Myocyte (in vitro differentiated cells): ENCODE measurements at regions not wholly inside any gene's neighbourhood (a gene's known extent, or its start where the extent isn't known, plus 50 kb on each side); places are given as distances from the start of the nearest gene placed in this dataset.
A peak's percentile ranks its signal among the peaks of the same experiment; 100 is the strongest.
"Not testable (repeated sequence)": the region's sequence is repeated elsewhere in the genome, so short reads cannot be mapped to it uniquely, and the experiment has no call there.

Experiments
- DNase-seq: peaks from one replicate; pipeline ENCODE4 v3.0.0-alpha.2; 2012; ENCODE audit warnings: low read depth

DNA sequence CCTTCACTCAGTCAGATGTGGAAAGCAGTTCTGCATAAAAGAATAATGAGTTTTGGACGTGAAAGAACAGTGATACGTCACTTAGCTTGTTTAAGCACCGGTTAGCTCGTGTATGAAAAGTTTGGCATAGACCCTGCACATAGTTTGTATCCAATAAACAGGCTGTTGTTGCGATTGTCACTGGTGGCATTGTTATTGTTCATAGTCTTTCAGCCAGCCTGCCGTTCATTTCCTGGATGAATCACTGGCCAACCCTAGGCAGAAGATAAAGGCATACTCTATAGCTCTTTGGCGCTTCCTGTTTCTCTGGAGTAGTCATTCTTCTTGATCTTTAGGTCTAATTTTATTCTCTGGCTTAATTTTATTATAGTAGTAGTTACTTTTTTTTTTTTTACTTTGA is 57.8 kb upstream of the ANKRD30A start:
- no peak for DNase-seq

DNA sequence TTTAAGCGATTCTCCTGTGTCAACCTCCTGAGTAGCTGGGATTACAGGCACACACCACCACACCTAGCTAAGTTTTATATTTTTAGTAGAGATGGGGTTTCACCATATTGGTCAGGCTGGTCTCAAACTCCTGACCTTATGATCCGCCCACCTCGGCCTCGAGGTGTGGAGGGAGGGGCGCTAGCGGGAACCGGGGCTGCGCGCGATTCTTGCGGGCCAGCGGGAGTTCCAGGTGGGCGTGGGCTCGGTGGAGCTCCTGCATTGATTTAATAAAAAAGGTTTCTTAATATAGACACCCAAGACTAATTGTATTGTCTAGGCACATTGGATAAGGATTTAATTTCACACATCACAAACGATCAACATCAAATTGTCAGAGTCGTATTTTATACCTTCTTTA is 63.1 kb upstream of the ANKRD30A start:
- DNase-seq = not testable (repeated sequence)

DNA sequence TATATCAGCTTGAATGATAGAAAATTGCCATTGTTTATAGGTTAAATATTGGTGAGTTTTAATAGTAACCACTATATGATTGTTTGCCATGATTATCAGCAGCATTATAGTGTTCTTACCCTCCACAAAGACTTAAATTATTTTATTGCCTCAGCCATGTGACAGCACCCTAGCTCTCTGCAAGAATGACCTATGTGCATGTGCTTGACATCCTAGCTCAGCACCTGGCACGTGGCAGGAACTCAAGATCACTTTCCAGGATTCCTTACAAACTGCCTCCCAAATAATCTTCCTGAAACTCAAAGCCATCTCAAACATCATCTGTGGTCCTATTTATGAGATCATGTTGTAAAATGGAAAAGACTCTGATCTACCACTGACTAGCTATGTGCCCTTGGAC is 68.1 kb upstream of the ANKRD30A start:
- no peak for DNase-seq

DNA sequence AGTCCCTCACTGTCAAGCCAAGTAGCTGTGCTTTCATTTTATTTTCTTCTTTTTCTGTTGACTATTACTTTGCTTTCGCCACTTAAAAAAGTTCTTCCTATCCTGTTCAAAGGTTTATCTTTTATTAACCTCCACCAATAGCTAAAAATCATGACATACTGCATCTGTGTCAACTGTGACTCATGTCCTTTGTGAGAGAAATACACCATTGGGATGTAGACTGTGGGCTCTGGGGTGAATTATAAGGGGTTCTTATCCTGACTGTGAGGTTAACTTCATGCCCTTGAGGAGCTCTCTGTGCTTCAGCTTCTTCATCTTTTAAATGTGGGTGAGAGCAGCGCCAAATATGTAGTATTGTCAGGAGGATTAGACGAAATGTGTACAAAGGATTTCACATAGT is 71.9 kb upstream of the ANKRD30A start:
- no peak for DNase-seq

DNA sequence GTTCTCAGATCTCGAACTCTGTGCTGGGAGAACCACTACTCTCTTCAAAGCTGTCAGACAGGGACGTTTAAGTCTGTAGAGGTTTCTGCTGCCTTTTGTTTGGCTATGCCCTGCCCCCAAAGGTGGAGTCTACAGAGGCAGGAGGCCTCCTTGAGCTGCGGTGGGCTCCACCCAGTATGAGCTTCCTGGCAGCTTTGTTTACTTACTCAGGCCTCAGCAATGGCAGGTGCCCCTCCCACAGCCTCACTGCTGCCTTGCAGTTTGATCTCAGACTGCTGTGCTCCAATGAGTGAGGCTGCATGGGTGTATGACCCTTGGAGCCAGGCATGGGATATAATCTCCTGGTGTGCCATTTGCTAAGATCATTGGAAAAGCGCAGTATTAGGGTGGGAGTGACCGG is 75.4 kb upstream of the ANKRD30A start:
- not testable (repeated sequence) for DNase-seq

DNA sequence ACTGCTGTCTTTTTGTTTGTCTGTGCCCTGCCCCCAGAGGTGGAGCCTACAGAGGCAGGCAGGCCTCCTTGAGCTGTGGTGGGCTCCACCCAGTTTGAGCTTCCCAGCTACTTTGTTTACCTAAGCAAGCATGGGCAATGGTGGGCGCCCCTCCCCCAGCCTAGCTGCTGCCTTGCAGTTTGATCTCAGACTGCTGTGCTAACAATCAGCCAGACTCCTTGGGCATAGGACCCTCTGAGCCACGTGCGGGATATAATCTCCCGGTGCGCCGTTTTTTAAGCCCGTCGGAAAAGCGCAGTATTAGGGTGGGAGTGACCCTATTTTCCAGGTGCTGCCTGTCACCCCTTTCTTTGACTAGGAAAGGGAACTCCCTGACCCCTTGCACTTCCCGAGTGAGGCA is 81.1 kb upstream of the ANKRD30A start:
- not testable (repeated sequence) for DNase-seq

DNA sequence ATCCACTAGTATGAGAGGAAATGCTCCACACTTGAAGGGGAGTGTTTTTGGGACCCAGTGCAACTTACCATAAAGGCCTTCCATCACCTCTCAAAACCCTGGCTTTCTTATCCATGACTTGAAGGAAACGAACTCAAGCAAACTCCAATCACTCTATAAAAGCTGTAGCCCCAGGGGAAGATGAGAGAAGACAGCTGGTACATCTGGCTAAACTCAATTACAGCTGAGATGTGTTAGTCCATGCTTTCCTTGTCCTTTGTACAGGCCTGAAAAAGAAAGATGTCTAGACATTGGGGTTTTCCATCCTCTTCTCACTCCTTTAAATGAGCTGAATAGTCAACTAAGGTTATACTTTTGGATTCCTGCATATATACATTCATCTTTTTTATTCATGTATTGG is 89.5 kb upstream of the ANKRD30A start:
- no peak for DNase-seq

DNA sequence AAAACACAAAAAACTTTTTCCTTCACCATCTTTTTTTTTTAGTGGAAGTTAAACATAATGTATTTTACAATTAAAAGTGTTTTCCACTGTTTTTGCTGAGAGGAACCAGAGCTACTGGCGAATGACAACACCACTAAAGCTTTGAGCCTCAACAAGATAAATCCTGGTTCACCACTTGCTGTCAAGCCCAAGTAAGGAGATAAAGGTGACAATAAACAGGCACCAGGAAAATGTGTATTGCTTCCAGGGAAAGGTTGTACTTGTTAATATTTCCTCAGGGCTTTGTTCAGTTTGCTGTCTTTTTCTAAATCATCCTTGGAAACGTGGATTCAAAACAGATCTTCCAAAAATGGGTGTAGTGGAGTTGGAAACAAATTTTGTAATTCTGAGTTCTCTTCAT is 109.9 kb upstream of the ANKRD30A start:
- no peak for DNase-seq

DNA sequence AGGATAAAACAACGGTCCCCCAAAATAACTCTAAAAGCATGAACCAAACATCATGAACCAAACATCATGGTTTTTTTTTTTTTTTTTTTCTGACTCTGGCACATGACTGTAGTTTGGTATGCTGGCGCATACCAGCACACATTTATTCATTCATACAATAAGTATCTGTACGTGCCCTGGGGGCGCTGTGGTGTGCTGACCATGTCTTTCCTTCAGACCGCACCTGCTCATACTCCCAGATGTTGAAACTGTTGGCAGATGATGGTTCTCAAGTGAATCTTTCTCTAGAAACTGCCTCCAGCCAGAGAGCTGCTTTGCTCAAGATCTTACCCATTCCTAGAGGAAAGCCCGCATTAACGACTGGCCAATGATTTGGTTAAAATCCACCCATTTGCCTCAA is 114.7 kb upstream of the ANKRD30A start:
- DNase-seq = no peak

DNA sequence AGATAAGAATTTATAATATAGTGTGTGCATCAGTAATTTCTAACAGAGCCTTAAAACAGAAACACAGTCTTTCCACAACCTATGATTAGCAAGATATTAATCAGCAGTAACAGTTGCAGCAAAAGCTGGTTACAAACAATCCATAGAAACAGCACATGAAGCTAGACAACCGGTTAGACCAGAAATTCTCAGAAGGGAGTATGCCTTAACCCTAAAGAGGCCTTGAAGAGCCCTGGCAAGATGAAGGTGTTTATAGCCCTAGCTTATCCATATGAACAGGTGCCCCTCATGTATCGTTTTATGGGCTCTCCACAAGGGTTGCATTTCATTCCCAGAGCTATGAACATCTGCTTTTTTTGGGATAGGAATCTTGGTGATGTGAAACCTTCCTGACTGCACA is 117.1 kb upstream of the ANKRD30A start:
- DNase-seq = not testable (repeated sequence)

DNA sequence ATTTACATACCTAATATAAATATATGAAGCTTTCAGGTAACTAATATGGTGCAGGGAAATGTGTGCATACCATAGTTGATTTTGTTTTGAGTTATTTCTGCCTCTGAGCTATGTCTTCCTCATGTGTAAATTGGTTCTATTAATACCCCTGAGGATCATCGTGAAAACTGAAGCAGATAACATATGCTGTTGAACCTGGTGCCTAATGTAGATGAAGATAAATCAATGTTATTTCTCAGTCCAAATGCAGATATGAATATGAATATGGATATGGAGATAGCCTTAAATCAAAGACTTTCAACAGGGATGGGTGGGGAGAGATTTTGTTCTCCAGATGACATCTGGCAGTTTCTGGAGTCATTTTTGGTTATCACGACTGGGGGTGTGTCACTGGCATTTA is 122.3 kb upstream of the ANKRD30A start:
- DNase-seq = no peak

DNA sequence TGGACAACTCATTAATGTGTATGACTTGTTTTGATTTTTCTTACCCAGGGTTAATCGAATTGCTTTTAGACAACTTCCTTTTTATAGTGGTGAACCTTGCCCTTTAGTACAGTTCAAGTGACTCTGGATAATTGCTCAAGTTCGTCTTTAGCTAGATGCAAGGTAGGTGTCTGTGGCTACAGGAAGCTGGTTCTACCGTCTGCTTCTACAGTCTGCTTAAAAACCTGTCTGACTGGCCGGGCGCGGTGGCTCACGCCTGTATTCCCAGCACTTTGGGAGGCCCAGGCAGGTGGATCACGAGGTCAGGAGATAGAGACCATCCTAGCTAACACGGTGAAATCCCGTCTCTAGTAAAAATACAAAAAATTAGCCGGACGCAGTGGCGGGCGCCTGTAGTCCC is 129.6 kb upstream of the ANKRD30A start:
- DNase-seq = not testable (repeated sequence)

DNA sequence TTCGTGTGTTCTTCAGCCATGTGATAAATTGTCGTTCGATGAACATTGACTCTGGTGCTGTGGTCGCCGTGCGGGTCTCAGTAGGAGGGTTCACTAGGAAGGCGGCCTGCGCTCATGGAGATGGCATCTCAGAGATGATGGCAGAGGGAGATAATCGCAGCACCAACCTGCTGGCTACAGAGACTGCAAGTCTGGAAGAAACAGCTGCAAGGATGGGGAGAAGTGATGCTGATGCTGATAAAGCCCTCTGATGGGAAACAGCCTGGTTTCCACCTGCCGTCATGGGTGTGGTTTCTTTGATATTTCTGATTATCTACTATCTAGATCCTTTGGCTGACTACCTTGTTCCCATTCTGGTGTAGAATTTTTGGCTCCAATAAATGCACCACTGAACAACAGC is 130.5 kb upstream of the ANKRD30A start:
- DNase-seq = no peak

DNA sequence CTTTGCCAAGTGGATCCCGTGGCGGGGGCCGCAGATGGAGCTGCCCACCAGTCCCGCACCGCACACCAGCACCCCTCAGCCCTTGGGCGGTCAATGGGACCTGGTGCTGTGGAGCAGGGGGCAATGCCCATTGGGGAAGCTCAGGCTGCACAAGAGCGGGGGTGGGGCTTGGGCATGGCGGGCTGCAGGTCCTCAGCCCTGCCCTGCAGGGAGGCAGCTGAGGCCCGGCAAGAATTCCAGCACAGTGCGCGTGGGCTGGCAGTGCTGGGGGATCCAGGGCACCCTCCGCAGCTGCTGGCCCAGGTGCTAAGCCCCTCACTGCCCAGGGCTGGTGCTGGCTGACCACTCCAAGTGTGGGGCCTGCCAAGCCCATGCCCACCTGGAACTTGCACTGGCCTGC is 136.2 kb upstream of the ANKRD30A start:
- no peak for DNase-seq

DNA sequence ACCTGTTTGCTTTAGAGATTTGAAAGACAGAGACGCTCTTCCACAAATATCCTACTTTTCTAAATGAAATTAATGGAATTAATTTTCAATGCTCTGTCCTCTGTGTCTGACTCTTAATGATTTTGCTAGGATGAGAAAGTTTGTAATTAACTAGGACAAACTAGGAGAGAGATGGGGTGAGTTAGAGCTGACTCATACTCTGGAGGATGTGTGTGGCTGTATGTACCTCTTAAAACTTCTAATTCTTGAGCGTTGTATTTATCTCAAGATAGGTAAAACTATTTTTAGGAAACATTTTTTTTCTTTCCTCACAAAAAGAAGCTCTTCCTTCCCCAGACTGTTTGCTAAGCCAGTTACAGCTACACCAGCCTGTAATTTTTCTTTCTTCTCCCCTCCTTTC is 178.8 kb upstream of the ANKRD30A start:
- DNase-seq = no peak

DNA sequence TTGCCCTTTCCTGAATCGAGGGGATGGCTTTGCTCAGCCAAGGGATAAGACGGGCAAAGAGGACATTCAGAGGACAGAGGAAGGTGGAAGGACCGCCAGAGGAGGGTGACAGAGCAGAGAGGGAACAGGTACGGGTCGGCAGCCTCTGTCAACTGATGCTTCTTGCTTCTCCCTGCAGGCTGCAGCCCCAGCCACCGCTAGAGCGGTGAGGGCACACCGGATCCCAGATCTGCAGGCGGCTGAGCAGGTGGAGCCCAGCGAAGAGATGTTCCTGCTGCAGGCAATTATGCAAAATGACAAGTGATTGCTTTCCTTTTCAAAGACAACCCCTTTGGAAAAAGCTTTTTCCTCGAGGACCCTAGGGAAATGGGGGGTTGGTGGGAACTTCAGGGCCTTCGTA is 181.9 kb upstream of the ANKRD30A start:
- DNase-seq = no peak

DNA sequence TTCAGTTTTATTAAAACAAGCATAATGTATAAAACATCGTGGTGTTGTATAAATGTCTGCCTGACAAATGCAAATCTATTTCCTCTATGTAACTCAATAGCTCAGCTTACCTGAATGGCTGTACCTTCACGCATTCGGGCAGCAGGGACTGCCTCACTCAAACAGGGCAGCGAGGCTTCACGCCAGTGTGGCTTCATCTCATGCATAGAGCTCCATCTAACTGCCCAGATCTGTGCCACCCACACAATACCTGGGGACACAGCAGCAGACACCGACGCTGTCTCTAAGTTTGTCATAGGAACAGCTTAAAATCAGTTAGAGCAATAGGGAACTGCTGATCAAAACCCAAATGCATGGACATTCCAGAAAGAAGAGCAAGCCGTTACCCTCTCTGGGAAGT is 182.8 kb upstream of the ANKRD30A start:
- no peak for DNase-seq

DNA sequence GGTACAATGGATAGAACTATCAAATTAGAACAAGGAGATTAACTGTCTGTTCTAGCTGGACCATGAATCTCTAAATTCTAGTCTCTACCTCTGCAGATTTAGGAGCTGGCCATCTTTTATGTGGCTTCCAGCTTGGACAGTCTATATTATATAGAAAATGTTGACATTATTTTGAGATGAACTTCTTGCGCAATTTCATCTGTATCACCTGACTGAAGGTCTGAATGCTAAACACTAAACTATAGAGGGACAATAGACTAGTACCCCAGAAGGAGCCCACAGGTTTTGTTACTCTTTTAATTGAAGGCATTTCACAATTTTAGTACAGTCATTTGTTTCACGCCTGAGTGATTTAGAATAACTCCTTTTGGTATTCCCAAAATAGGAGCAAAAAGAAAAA is 222.4 kb upstream of the ANKRD30A start:
- DNase-seq = no peak

DNA sequence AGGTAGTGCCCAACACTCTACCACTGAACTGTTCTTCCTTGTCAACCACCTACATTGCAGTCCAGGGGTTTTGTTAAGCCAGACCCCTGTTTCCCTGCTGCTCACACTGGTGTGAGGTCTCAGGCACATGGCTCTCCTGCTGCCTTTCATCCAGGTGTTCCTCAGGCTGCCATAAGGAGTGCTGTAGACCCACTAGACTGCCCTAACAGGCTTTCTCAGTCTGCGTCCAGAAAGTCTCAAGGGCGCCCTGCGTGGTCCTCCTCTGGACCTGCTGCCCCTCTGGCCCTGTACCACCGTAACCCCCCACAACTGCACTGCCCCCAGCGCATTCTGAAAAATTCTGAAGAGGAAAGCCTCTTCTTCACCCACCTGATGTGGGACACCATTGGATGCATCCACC is 225.7 kb upstream of the ANKRD30A start:
- no peak for DNase-seq

DNA sequence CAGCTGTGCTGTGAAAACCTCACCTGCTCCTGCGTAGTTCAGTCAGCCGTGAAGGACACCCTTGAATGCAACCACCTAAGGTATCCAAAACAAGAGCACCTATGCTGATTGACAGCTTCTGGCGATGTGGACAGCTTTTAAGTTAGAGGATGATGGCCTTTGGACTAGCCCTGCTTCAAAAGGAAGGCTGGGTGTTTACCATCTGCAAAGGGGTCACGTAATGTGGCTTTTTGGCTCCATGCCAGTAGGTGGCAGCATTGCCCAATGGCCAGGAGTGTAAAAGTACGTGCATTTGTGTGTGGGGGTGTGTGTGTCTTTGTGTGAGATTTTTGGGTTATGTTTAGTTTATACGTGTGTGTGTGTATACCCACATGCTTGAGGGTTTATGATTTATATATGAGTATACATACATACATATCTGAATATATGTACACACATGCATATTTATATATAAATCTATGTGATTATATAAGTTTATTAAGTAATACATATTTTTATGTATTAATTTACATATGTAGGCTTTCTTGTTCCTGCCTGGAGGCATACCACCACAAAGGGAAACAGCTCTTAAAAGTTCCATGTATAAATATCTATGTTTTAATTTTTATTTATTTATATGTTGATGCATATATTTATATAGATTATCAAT is 236.3 kb upstream of the ANKRD30A start:
- DNase-seq = peak; percentile 3

DNA sequence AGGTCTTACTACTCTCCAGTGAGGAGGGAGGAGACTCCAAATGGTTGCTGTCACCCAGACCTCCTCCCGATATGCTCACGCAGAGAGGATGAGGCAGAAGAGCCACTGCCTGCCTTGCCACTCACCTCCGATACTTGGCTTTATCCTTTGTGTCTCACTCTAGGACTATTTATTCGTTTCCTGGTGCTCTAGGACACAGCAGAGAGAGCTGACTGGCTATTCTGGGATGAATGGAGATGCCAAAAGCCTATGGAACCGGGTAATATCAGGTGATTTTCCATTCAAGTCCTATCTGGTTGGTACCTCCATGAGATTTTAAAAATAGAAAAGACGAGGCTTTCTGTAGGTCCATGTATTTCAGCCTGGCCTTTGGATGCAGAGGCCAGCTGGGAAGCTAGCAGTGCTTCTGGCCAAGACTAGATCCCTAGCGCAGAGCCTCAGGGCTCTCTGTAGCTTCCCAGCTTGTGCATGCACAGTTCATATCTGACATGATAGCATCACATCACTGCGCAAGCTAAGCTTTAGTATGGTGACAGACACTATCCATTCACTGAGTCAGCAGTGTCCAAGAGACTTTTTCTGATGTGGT is 239.0 kb upstream of the ANKRD30A start:
- no peak for DNase-seq

DNA sequence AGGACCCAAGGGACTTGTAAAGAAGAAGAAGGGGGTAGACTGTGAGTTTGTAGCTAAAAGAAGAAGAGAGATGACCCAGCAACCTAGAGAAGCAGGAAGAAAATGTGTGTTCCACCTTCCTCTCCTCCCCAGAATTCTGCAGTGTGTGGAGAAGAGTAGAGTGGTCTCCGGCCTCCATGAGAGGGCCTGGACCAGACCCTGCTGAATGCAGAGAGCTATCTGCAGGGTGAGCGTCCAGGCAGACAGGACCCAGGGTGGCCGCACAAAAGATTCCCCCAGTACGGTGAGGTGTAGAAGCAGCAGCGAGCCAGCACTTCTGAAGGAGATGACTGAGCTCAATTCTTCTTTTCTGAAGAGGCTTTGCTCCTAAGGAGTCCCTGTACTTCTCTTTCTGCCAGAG is 239.7 kb upstream of the ANKRD30A start:
- DNase-seq = no peak

DNA sequence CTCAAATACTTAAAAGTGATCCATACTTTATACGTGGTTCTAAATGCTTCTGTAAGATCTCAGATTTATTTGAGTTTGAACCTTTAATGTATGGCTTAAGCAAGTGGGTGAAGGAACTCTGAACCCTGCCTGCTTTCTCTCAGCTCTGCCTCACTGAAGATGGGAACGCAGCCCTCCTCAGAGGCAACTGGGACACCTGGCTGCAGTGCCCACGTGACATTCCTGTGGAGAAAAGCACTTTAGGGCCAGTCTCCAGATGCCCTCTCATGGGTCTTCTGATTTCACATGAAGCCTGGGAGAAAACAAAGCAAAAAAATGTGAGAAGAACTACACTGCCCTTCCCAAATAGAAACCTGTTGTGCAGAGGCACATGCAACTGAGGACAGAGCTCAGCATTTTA is 242.6 kb upstream of the ANKRD30A start:
- DNase-seq = no peak

DNA sequence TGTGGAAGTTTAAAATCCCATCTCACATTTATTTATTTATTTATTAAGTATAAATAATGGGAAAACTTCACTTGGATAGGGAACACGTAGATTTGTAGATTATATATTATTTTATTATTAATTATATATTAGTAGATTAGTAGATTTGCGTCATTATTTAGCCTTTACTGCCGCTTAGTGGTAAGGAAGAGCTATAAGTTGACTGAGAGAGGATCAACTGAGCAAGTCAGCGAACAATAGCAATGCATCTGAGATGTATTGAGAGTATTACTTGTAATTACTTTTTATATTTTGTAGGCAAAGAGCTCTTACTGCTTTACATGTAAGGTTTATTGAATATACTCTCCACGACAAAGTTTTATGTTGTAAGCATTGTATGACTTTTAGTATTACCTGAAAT is 244.5 kb upstream of the ANKRD30A start:
- peak; percentile 6 for DNase-seq
